GM12872 (cell line): ENCODE measurements at regions not wholly inside any gene's neighbourhood (a gene's known extent, or its start where the extent isn't known, plus 50 kb on each side); places are given as distances from the start of the nearest gene placed in this dataset.

ENCODE experiments used
- TF ChIP-seq, protein P1 (sequence below): IDR thresholded peaks from 3 replicates; pipeline ENCODE4 v1.5.1; 2011; ENCODE audit warnings: low read depth, mild to moderate bottlenecking, low read length, moderate library complexity; ENCODE audit not compliant: insufficient read depth

DNA sequence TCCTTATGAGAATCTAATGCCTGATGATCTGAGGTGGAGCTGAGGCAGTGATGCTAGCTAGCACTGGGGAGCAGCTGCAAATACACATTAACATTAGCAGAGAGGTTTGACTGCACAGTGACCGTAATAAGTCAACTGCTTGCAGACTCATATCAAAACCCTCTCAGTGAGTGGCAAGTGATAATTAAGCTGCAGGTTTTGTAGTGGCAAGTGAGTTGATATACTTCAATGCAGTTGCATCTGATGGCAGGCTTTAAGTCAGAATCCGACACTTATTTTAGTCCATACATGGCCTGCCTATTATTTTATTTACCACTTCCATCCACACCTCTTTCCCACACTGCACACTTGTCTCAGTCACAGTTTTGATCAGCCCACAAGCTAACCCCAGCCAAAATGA lies 209.2 kb upstream of the IRS2 start:
- TF ChIP-seq, protein P1, sequence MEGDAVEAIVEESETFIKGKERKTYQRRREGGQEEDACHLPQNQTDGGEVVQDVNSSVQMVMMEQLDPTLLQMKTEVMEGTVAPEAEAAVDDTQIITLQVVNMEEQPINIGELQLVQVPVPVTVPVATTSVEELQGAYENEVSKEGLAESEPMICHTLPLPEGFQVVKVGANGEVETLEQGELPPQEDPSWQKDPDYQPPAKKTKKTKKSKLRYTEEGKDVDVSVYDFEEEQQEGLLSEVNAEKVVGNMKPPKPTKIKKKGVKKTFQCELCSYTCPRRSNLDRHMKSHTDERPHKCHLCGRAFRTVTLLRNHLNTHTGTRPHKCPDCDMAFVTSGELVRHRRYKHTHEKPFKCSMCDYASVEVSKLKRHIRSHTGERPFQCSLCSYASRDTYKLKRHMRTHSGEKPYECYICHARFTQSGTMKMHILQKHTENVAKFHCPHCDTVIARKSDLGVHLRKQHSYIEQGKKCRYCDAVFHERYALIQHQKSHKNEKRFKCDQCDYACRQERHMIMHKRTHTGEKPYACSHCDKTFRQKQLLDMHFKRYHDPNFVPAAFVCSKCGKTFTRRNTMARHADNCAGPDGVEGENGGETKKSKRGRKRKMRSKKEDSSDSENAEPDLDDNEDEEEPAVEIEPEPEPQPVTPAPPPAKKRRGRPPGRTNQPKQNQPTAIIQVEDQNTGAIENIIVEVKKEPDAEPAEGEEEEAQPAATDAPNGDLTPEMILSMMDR, result no peak

DNA sequence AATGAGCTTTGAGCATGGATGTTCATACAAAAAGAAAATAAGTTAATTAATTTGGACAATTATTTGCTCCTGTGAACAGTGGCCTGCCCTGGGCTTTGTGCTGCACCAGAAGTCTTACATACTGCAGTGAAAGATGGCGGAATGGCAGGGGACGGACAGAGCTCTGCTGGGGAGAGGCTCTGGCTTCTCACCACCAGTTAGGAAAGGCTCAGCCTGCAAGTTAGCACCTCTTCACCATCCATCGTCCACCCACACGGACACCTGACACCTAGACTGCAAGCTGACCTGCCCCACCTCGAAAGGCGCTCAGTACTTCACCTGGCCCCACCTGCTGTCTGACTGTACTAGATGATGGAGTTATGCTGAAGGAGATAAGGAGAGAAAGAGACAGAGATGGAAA lies 203.9 kb upstream of the IRS2 start:
- TF ChIP-seq, protein P1, result no peak

DNA sequence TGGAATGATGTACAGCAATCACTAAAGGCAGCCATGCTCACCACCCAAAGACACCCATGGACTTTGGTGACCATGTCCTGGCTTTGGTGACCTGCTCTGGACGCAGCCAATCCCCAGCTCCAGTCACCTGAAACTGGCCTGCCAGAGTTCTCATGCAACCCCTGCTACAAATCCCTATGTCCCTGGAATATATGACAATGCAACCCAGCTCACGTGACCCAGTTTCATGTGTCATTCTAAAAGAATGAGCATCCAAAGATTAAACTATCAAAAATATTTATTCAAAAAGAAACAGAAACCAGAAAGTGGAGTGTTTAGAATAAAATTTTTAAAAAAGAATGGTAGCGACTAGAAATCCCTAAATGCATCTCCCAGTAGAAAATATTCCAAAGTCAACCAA lies 203.3 kb upstream of the IRS2 start:
- TF ChIP-seq, protein P1, result no peak

DNA sequence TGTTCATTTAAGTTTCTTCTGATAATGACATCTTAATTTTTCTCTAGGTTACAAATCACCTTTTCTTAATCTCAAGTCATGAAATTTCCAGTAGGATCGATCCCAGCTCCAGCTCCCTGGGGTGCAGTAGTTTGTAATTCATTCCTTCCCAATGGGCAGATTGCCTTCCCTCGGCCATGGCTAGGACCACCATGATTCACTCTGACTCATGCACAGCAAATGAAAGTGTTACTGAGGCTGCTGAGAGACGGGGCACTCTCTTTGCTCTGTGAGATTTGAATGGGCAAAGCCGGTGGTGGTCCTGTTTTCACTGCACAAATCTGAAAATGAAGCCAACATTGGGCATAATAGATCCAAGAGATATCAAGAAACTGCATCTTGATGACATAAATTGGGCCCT lies 202.8 kb upstream of the IRS2 start:
- TF ChIP-seq, protein P1, result no peak

DNA sequence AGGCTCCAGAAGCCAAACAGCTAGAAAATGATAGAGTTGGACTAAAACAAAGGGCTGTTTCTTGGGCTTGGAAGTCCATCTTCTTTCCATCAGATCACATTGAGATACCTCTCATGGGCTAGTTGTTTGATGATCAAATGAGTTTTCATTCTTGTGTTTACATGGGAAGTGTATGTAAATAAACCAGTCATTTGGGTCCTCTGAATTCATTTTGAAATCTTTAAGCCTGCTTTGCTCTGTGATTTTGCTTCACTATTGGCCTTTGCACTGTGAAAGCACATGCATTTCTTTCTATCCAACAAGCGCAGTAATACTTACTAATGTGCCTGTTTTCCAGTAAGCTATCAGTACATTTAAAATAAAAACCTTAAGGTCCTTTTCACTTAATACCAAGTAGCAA lies 200.5 kb upstream of the IRS2 start:
- TF ChIP-seq, protein P1, result no peak

DNA sequence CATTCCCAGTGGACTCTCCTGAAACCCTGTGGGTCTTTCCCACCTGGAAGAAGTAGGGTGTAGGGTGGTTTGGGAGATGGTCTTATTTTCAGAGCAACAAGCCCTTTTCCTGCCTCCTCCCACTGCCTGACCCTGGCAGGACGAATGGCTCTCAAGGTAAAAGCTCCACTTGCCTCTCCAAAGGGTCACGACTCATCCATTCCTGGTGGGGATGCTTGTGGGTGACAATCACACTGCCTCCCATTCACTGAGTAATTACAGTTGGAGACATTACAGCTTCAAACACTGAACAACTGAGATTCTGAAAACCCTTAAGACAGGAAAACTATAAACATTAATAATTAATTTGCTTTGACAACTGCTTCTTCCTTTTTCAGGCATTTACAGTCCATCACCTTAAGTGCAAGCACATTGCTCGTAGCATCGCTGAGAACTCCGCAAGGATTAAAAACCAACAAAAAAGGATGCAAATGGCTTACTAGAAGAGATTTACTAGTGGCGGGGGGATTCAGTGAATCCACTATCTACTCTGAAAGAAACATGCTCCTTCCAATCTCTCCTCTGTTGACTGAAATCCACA lies 199.6 kb upstream of the IRS2 start:
- TF ChIP-seq, protein P1, result no peak

DNA sequence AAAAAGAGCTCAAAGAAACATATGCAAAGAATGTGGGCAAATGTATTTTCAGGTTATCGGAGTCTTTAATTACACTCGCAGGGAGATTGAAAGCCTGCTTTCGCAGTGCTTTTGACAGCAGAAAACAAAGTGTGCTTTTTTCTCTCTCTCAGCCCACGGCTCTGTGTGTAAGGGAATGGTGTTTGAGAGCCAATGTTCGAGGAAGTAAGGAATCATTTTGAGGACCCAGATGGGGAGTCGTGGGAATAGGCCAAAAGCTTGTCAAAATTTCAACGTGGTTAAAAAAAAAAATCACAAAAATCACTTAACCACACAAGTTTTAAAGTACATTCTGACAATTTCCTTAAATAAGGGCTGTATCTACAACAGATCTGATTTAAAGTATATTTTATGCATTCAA lies 197.1 kb upstream of the IRS2 start:
- TF ChIP-seq, protein P1, result no peak

DNA sequence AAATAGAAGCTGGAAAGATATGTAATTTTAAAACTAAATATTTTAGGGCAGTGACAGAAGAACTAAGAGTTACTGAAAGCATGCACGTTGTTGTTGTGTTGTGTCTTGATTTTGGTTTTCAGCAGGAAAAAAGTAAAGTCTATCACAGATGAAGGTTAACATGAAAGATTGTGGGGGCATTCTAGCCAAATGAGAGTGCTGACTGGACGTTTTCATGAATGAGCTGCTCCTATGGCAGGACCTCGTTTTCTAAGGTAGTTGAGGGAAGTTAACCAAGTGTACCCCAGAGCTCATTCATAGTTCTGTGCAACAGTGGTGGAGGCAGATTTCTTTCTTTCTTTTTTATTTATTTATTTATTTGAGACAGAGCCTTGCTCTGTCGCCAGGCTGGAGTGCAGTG lies 194.6 kb upstream of the IRS2 start:
- TF ChIP-seq, protein P1, result no peak
